Endothelial cell of umbilical vein (primary cell): ENCODE measurements at regions not wholly inside any gene's neighbourhood (a gene's known extent, or its start where the extent isn't known, plus 50 kb on each side); places are given as distances from the start of the nearest gene placed in this dataset.

Experiments
- BruUV-seq: library from RNA; stranded (reverse); fragments of 400-500 nt; replicated peaks from 2 replicates; lab custom pipeline; 2021; lab: Mats Ljungman, UMichigan
- CTCF ChIA-PET: fragments of 300-600, 350-600 bp; sonication (Branson Sonifier 250); formaldehyde crosslinking; loops from one replicate; lab custom pipeline; 2021; ENCODE audit warnings: antibody characterized with exemption, inconsistent platforms; lab: Charles Lee
- POLR2A ChIA-PET: fragments of 300-600, 350-600 bp; sonication (Branson Sonifier 250); formaldehyde crosslinking; loops from one replicate; lab custom pipeline; 2021; ENCODE audit warnings: antibody characterized with exemption, inconsistent platforms; lab: Charles Lee
- DNase-seq: peaks from one replicate; pipeline ENCODE4 v3.0.0-alpha.2; 2011; ENCODE audit warnings: low read depth, low spot score
- FAIRE-seq: peaks from 2 replicates; lab custom pipeline; 2011; peaks lifted over from hg19 to GRCh38; lab: Jason Lieb, UNC
- H2AFZ ChIP-seq: 2 replicates; pipeline ENCODE4 v1.6.0; 2012; ENCODE audit warnings: low read depth, low read length, control low read depth, inconsistent platforms
- H3K27ac ChIP-seq: 2 replicates; pipeline ENCODE4 v1.5.1; 2011; ENCODE audit warnings: low read depth, mild to moderate bottlenecking, control low read depth, low read length, moderate library complexity; ENCODE audit not compliant: insufficient read depth
- H3K27me3 ChIP-seq, 2 experiments: 2 replicates each; pipeline versions ENCODE4 v1.6.0 to v1.6.1; 2011; ENCODE audit warnings: low read length in 2 of 2, mixed read lengths in 1 of 2; ENCODE audit not compliant: control insufficient read depth in 2 of 2, insufficient read depth in 2 of 2
- H3K36me3 ChIP-seq, 2 experiments: 2 replicates in 1 of 2; 3 replicates in 1 of 2; pipeline ENCODE4 v1.5.1; 2011; ENCODE audit warnings: low read length in 2 of 2, mild to moderate bottlenecking in 1 of 2, moderate library complexity in 1 of 2; ENCODE audit not compliant: control insufficient read depth in 2 of 2, insufficient read depth in 2 of 2; ENCODE audit errors: extremely low read depth in 1 of 2
- H3K4me1 ChIP-seq: 3 replicates; pipeline ENCODE4 v1.5.1; 2011; ENCODE audit warnings: mild to moderate bottlenecking, low read length; ENCODE audit not compliant: control insufficient read depth, insufficient read depth; ENCODE audit errors: extremely low read depth
- H3K4me2 ChIP-seq: 2 replicates; pipeline ENCODE4 v1.6.1; 2011; ENCODE audit warnings: low read length, control low read depth, mixed read lengths; ENCODE audit not compliant: insufficient read depth
- H3K4me3 ChIP-seq, 3 experiments: fragments of 200-600 bp in 1 of 3; sonication (generic), shearing (Covaris generic) in 1 of 3; replicated peaks in 1 of 3; 2 replicates each; pipeline ENCODE4 v1.5.1; 2011 to 2016; ENCODE audit warnings: control low read depth in 3 of 3, low read length in 3 of 3, mild to moderate bottlenecking in 2 of 3, inconsistent platforms in 1 of 3, low read depth in 1 of 3, moderate library complexity in 1 of 3; ENCODE audit not compliant: insufficient read depth in 1 of 3
- H3K79me2 ChIP-seq: 2 replicates; pipeline ENCODE4 v1.6.0; 2012; ENCODE audit warnings: low read length, inconsistent platforms; ENCODE audit not compliant: control insufficient read depth, insufficient read depth
- H3K9ac ChIP-seq: replicated peaks from 2 replicates; pipeline ENCODE3; 2011; ENCODE audit warnings: low read length, control low read depth; ENCODE audit not compliant: insufficient read depth; ENCODE audit errors: extremely low read depth
- H3K9me1 ChIP-seq: replicated peaks from 3 replicates; pipeline ENCODE4 v1.6.0; 2011; ENCODE audit warnings: mild to moderate bottlenecking, low read length; ENCODE audit not compliant: control insufficient read depth, insufficient read depth; ENCODE audit errors: extremely low read depth
- H3K9me3 ChIP-seq: replicated peaks from 2 replicates; pipeline ENCODE4 v1.5.1; 2012; ENCODE audit warnings: low read length, inconsistent platforms; ENCODE audit not compliant: control insufficient read depth, insufficient read depth
- H4K20me1 ChIP-seq: replicated peaks from 2 replicates; pipeline ENCODE3; 2011; ENCODE audit warnings: mild to moderate bottlenecking, low read length; ENCODE audit not compliant: control insufficient read depth, insufficient read depth; ENCODE audit errors: extremely low read depth
- EZH2 ChIP-seq: IDR thresholded peaks from 2 replicates; pipeline ENCODE4 v1.6.1; 2012; ENCODE audit warnings: borderline replicate concordance, low read depth, mild to moderate bottlenecking, moderate library complexity, low read length, inconsistent platforms; ENCODE audit not compliant: severe bottlenecking
- GATA2 ChIP-seq: IDR thresholded peaks from 2 replicates; pipeline ENCODE4 v1.7.0; 2011; ENCODE audit warnings: low read depth, mild to moderate bottlenecking, moderate library complexity, mixed read lengths, low read length; ENCODE audit not compliant: insufficient read length, insufficient read depth
- MYC ChIP-seq: IDR thresholded peaks from one replicate; pipeline ENCODE4 v1.6.1; 2011; ENCODE audit warnings: mild to moderate bottlenecking, low read depth, low read length
- POLR2AphosphoS5 ChIP-seq: IDR thresholded peaks from 2 replicates; pipeline ENCODE4 v1.6.1; 2012; ENCODE audit warnings: low read depth, mild to moderate bottlenecking, control low read depth, low read length, moderate library complexity; ENCODE audit not compliant: insufficient read depth
- dilution Hi-C: fragments of 300-500 bp; cut with MboI; formaldehyde crosslinking; loops from one replicate; pipeline ENCODE4 v1.15.0; 2019; ENCODE audit warnings: low sequenced_read_pairs; ENCODE audit not compliant: extremely low pct_ligation_motif_present
- intact Hi-C: fragments of 100-400 bp; cut with micrococcal nuclease; formaldehyde crosslinking; loops from one replicate; pipeline ENCODE4 v1.10.0; 2022
- TF ChIP-seq, protein P1 (sequence below): IDR thresholded peaks from 2 replicates; pipeline ENCODE4 v1.6.1; 2011; ENCODE audit not compliant: insufficient read depth, insufficient read length
- TF ChIP-seq, protein P2 (sequence below), 2 donors: IDR thresholded peaks; 1 replicate in 1 of 2; 2 replicates in 1 of 2; pipeline ENCODE4 v1.5.1; 2011; ENCODE audit warnings: low read length in 2 of 2, mild to moderate bottlenecking in 2 of 2, moderate library complexity in 2 of 2, control low read depth in 1 of 2, inconsistent platforms in 1 of 2, low read depth in 1 of 2; ENCODE audit not compliant: insufficient read depth in 1 of 2; ENCODE audit errors: extremely low read depth in 1 of 2

GRCh38 chr14:65976761-65977404 is 509.3 kb upstream of the CCDC196 start:
- no peaks in the 10 kb centered on the region for H3K36me3 ChIP-seq
- no peak overlapping the region for H3K27ac ChIP-seq
- no peaks in the 10 kb centered on the region for H3K9me1 ChIP-seq
- TF ChIP-seq, protein P1, sequence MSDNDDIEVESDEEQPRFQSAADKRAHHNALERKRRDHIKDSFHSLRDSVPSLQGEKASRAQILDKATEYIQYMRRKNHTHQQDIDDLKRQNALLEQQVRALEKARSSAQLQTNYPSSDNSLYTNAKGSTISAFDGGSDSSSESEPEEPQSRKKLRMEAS = no peak
- TF ChIP-seq, protein P2, sequence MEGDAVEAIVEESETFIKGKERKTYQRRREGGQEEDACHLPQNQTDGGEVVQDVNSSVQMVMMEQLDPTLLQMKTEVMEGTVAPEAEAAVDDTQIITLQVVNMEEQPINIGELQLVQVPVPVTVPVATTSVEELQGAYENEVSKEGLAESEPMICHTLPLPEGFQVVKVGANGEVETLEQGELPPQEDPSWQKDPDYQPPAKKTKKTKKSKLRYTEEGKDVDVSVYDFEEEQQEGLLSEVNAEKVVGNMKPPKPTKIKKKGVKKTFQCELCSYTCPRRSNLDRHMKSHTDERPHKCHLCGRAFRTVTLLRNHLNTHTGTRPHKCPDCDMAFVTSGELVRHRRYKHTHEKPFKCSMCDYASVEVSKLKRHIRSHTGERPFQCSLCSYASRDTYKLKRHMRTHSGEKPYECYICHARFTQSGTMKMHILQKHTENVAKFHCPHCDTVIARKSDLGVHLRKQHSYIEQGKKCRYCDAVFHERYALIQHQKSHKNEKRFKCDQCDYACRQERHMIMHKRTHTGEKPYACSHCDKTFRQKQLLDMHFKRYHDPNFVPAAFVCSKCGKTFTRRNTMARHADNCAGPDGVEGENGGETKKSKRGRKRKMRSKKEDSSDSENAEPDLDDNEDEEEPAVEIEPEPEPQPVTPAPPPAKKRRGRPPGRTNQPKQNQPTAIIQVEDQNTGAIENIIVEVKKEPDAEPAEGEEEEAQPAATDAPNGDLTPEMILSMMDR (IDR thresholded peaks at IDR 0.05; ENCODE audit: extremely low read depth in 1 of 2, insufficient read depth in 1 of 2, low read depth in 1 of 2, low read length in 2 of 2) = no peak
- TF ChIP-seq POLR2AphosphoS5 (no peak), EZH2 (no peak), GATA2 (no peak), MYC (no peak)
- no peak overlapping the region for H3K9ac ChIP-seq
- no peak overlapping the region for H2AFZ ChIP-seq
- dilution Hi-C loops = no loop called here
- CTCF ChIA-PET = no interaction called here
- H3K4me2 ChIP-seq = no peak overlapping the region
- no peaks in the 10 kb centered on the region for H4K20me1 ChIP-seq
- no peaks in the 10 kb centered on the region for H3K9me3 ChIP-seq
- no peak for FAIRE-seq
- no peaks in the 10 kb centered on the region for H3K27me3 ChIP-seq
- no TSS peak for BruUV-seq
- no peak for DNase-seq
- intact Hi-C loops = no loop called here
- no peaks in the 10 kb centered on the region for H3K79me2 ChIP-seq
- no peaks in the 10 kb centered on the region for H3K4me1 ChIP-seq
- POLR2A ChIA-PET = no interaction called here
- H3K4me3 ChIP-seq = no peak overlapping the region
